ENCODE measurements at regions not wholly inside any gene's neighbourhood (a gene's known extent, or its start where the extent isn't known, plus 50 kb on each side); places are given as distances from the start of the nearest gene placed in this dataset.

DNA sequence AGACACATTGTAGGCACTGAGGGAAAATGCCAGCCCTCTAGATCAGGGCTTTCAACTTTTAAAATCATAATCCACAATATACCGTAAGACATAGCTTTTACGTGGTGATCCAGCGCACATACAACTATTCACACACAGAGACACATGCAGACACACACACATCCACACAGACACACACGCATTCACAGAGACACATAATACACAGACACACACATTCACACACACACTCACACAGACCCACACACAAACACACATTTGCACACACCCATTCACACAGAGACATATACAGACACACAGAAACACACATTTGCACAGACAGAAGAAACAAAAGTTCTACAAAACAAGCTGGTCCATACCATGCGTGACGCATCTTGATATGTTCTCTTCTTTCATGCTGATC, 244.5 kb downstream of the RHOU start:
- TF ChIP-seq JUND (IDR thresholded peaks at IDR 0.05), result no peak
- TF ChIP-seq, protein P1, sequence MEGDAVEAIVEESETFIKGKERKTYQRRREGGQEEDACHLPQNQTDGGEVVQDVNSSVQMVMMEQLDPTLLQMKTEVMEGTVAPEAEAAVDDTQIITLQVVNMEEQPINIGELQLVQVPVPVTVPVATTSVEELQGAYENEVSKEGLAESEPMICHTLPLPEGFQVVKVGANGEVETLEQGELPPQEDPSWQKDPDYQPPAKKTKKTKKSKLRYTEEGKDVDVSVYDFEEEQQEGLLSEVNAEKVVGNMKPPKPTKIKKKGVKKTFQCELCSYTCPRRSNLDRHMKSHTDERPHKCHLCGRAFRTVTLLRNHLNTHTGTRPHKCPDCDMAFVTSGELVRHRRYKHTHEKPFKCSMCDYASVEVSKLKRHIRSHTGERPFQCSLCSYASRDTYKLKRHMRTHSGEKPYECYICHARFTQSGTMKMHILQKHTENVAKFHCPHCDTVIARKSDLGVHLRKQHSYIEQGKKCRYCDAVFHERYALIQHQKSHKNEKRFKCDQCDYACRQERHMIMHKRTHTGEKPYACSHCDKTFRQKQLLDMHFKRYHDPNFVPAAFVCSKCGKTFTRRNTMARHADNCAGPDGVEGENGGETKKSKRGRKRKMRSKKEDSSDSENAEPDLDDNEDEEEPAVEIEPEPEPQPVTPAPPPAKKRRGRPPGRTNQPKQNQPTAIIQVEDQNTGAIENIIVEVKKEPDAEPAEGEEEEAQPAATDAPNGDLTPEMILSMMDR (IDR thresholded peaks at IDR 0.05; ENCODE audit: low read depth, low read length, missing input control), result no peak
- TF ChIP-seq TAF1 (conservative IDR thresholded peaks at IDR 0.05), result no peak
- TF ChIP-seq, protein P2, sequence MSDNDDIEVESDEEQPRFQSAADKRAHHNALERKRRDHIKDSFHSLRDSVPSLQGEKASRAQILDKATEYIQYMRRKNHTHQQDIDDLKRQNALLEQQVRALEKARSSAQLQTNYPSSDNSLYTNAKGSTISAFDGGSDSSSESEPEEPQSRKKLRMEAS (IDR thresholded peaks at IDR 0.05), result no peak
- TF ChIP-seq RAD21 (IDR thresholded peaks at IDR 0.05), result no peak
- TF ChIP-seq, protein P3, sequence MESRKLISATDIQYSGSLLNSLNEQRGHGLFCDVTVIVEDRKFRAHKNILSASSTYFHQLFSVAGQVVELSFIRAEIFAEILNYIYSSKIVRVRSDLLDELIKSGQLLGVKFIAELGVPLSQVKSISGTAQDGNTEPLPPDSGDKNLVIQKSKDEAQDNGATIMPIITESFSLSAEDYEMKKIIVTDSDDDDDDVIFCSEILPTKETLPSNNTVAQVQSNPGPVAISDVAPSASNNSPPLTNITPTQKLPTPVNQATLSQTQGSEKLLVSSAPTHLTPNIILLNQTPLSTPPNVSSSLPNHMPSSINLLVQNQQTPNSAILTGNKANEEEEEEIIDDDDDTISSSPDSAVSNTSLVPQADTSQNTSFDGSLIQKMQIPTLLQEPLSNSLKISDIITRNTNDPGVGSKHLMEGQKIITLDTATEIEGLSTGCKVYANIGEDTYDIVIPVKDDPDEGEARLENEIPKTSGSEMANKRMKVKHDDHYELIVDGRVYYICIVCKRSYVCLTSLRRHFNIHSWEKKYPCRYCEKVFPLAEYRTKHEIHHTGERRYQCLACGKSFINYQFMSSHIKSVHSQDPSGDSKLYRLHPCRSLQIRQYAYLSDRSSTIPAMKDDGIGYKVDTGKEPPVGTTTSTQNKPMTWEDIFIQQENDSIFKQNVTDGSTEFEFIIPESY (IDR thresholded peaks at IDR 0.05), result no peak

All from liver (tissue), 3 donors.